KMS-11 (cell line): ENCODE measurements at regions not wholly inside any gene's neighbourhood (a gene's known extent, or its start where the extent isn't known, plus 50 kb on each side); places are given as distances from the start of the nearest gene placed in this dataset.

ENCODE experiments used
- H2AFZ ChIP-seq: fragments of 200-600 bp; sonication (generic); 2 replicates; pipeline ENCODE4 v1.6.1; 2016; ENCODE audit warnings: antibody characterized with exemption, mixed run types, low read depth
- H3K27ac ChIP-seq: fragments of 200-600 bp; sonication (generic); 2 replicates; pipeline ENCODE4 v1.6.1; 2016; ENCODE audit warnings: mild to moderate bottlenecking, mixed run types
- H3K27me3 ChIP-seq: fragments of 200-600 bp; sonication (generic); 2 replicates; pipeline ENCODE4 v1.6.1; 2017; ENCODE audit warnings: mild to moderate bottlenecking, low read depth, mixed run types, moderate library complexity; ENCODE audit not compliant: insufficient read depth
- H3K36me3 ChIP-seq: fragments of 200-600 bp; sonication (generic); 2 replicates; pipeline ENCODE4 v1.6.1; 2017; ENCODE audit warnings: mild to moderate bottlenecking, mixed run types; ENCODE audit not compliant: insufficient read depth
- H3K4me1 ChIP-seq: fragments of 200-600 bp; sonication (generic); 2 replicates; pipeline ENCODE4 v1.6.1; 2016; ENCODE audit warnings: mild to moderate bottlenecking, low read depth, mixed run types; ENCODE audit not compliant: poor library complexity, severe bottlenecking
- H3K4me2 ChIP-seq: fragments of 200-600 bp; sonication (generic); 2 replicates; pipeline ENCODE4 v1.7.0; 2016; ENCODE audit warnings: mild to moderate bottlenecking, mixed run types
- H3K4me3 ChIP-seq: fragments of 200-600 bp; sonication (generic); IDR thresholded peaks from 2 replicates; pipeline ENCODE4 v1.6.1; 2017; ENCODE audit warnings: low read depth, low read length, mixed read lengths; ENCODE audit not compliant: insufficient read depth
- H3K79me2 ChIP-seq: fragments of 200-600 bp; sonication (generic); 2 replicates; pipeline ENCODE4 v1.6.1; 2016; ENCODE audit warnings: low read depth, mixed run types; ENCODE audit not compliant: insufficient read depth
- H3K9ac ChIP-seq: fragments of 200-600 bp; sonication (generic); 2 replicates; pipeline ENCODE4 v1.6.1; 2016; ENCODE audit warnings: mild to moderate bottlenecking, mixed run types
- H4K20me1 ChIP-seq: fragments of 200-600 bp; sonication (generic); 2 replicates; pipeline ENCODE4 v1.6.1; 2016; ENCODE audit warnings: mild to moderate bottlenecking, mixed run types; ENCODE audit not compliant: insufficient read depth
- CTCF ChIP-seq: fragments of 200-600 bp; sonication (generic); conservative IDR thresholded peaks from 2 replicates; pipeline ENCODE4 v1.6.1; 2017; ENCODE audit warnings: low read depth, mild to moderate bottlenecking, antibody characterized with exemption, low read length, moderate library complexity, mixed read lengths

- no peaks in the 10 kb centered on the region for H3K27me3 ChIP-seq
- no peak overlapping the region for H3K4me3 ChIP-seq
- H3K4me2 ChIP-seq = no peak overlapping the region
- TF ChIP-seq CTCF = no peak
- H3K27ac ChIP-seq = no peak overlapping the region
- H3K9ac ChIP-seq = no peak overlapping the region
- no peaks in the 10 kb centered on the region for H3K4me1 ChIP-seq
- no peaks in the 10 kb centered on the region for H4K20me1 ChIP-seq
- no peak overlapping the region for H2AFZ ChIP-seq
- H3K79me2 ChIP-seq = no peaks in the 10 kb centered on the region
- no peaks in the 10 kb centered on the region for H3K36me3 ChIP-seq
Measured at GRCh38 chr3:135915206-135915605, 50.3 kb upstream of the PPP2R3A start.
